Keratinocyte (primary cell): ENCODE measurements at regions not wholly inside any gene's neighbourhood (a gene's known extent, or its start where the extent isn't known, plus 50 kb on each side); places are given as distances from the start of the nearest gene placed in this dataset.

Experiments
- DNase-seq: peaks from one replicate; pipeline ENCODE4 v3.0.0-alpha.2; 2011; ENCODE audit warnings: low read depth, missing footprints, low spot score
- FAIRE-seq: peaks from 2 replicates; lab custom pipeline; 2011; peaks lifted over from hg19 to GRCh38; lab: Jason Lieb, UNC
- H2AFZ ChIP-seq: 2 replicates; pipeline ENCODE4 v1.6.0; 2012; ENCODE audit warnings: low read length, control low read depth, inconsistent platforms; ENCODE audit not compliant: control insufficient read depth
- H3K27ac ChIP-seq: 2 replicates; pipeline ENCODE4 v1.5.1; 2011; ENCODE audit warnings: low read length; ENCODE audit not compliant: control insufficient read depth, insufficient read depth
- H3K27me3 ChIP-seq: 3 replicates; pipeline ENCODE4 v1.6.0; 2011; ENCODE audit warnings: low read length; ENCODE audit not compliant: control insufficient read depth, insufficient read depth; ENCODE audit errors: extremely low read depth
- H3K36me3 ChIP-seq, 2 experiments: 2 replicates in 1 of 2; 3 replicates in 1 of 2; pipeline ENCODE4 v1.5.1; 2011; ENCODE audit warnings: low read length in 2 of 2, mild to moderate bottlenecking in 1 of 2; ENCODE audit not compliant: control insufficient read depth in 2 of 2, insufficient read depth in 2 of 2; ENCODE audit errors: extremely low read depth in 1 of 2
- H3K4me1 ChIP-seq: 3 replicates; pipeline ENCODE4 v1.5.1; 2011; ENCODE audit warnings: low read length; ENCODE audit not compliant: control insufficient read depth, insufficient read depth; ENCODE audit errors: extremely low read depth
- H3K4me2 ChIP-seq: 3 replicates; pipeline ENCODE4 v1.6.0; 2011; ENCODE audit warnings: low read depth, low read length; ENCODE audit not compliant: control insufficient read depth, insufficient read depth; ENCODE audit errors: extremely low read depth
- H3K4me3 ChIP-seq, 3 experiments: fragments of 200-600 bp in 1 of 3; sonication (generic) in 1 of 3; 2 replicates in 2 of 3; 3 replicates in 1 of 3; pipeline ENCODE4 v1.5.1; 2011 to 2016; ENCODE audit warnings: low read length in 3 of 3, mild to moderate bottlenecking in 3 of 3, control low read depth in 2 of 3, inconsistent platforms in 1 of 3, low read depth in 1 of 3, mixed read lengths in 1 of 3, mixed run types in 1 of 3, moderate library complexity in 1 of 3; ENCODE audit not compliant: control insufficient read depth in 2 of 3, insufficient read depth in 2 of 3; ENCODE audit errors: extremely low read depth in 1 of 3
- H3K79me2 ChIP-seq: 2 replicates; pipeline ENCODE4 v1.6.0; 2012; ENCODE audit warnings: low read length; ENCODE audit not compliant: control insufficient read depth, insufficient read depth
- H3K9ac ChIP-seq: 3 replicates; pipeline ENCODE4 v1.6.0; 2011; ENCODE audit warnings: low read length; ENCODE audit not compliant: control insufficient read depth, insufficient read depth; ENCODE audit errors: extremely low read depth
- H3K9me1 ChIP-seq: 3 replicates; pipeline ENCODE4 v1.6.0; 2011; ENCODE audit warnings: low read length; ENCODE audit not compliant: control insufficient read depth, insufficient read depth; ENCODE audit errors: extremely low read depth
- H3K9me3 ChIP-seq: 2 replicates; pipeline ENCODE4 v1.5.1; 2012; ENCODE audit warnings: low read depth, low read length; ENCODE audit not compliant: control insufficient read depth
- H4K20me1 ChIP-seq: 3 replicates; pipeline ENCODE4 v1.6.0; 2011; ENCODE audit warnings: low read length; ENCODE audit not compliant: control insufficient read depth, insufficient read depth; ENCODE audit errors: extremely low read depth
- EZH2 ChIP-seq: IDR thresholded peaks from one replicate; pipeline ENCODE4 v1.6.1; 2012; ENCODE audit warnings: inconsistent platforms, mild to moderate bottlenecking, low read length, moderate library complexity
- dilution Hi-C: fragments of 300-500 bp; cut with MboI; formaldehyde crosslinking; loops from one replicate; pipeline ENCODE4 v1.7.0; 2020; ENCODE audit warnings: low sequenced_read_pairs; ENCODE audit not compliant: extremely low pct_ligation_motif_present
- TF ChIP-seq, protein P1 (sequence below), 3 experiments: IDR thresholded peaks in 1 of 3; conservative IDR thresholded peaks in 1 of 3; optimal IDR thresholded peaks in 1 of 3; 2 replicates in 2 of 3; 3 replicates in 1 of 3; pipeline versions ENCODE3 to v1.5.1; 2011; ENCODE audit warnings: low read length in 3 of 3, mild to moderate bottlenecking in 3 of 3, moderate library complexity in 2 of 3, control low read depth in 1 of 3, inconsistent platforms in 1 of 3; ENCODE audit not compliant: insufficient read depth in 2 of 3; ENCODE audit errors: extremely low read depth in 1 of 3

GRCh38 chr3:115348412-115348811 is 201.3 kb upstream of the ZBTB20 start:
- dilution Hi-C loops, result no loop called here
- Histone ChIP-seq H3K9me3 (no peaks in the 10 kb centered on the region), H3K4me1 (no peaks in the 10 kb centered on the region), H3K27ac (no peak overlapping the region), H2AFZ (no peak overlapping the region), H4K20me1 (no peaks in the 10 kb centered on the region), H3K9ac (no peak overlapping the region), H3K79me2 (no peaks in the 10 kb centered on the region), H3K4me2 (no peak overlapping the region), H3K36me3 (no peaks in the 10 kb centered on the region), H3K9me1 (no peaks in the 10 kb centered on the region), H3K4me3 (no peak overlapping the region), H3K27me3 (no peaks in the 10 kb centered on the region)
- DNase-seq (no peak), FAIRE-seq (no peak)
- TF ChIP-seq, protein P1, sequence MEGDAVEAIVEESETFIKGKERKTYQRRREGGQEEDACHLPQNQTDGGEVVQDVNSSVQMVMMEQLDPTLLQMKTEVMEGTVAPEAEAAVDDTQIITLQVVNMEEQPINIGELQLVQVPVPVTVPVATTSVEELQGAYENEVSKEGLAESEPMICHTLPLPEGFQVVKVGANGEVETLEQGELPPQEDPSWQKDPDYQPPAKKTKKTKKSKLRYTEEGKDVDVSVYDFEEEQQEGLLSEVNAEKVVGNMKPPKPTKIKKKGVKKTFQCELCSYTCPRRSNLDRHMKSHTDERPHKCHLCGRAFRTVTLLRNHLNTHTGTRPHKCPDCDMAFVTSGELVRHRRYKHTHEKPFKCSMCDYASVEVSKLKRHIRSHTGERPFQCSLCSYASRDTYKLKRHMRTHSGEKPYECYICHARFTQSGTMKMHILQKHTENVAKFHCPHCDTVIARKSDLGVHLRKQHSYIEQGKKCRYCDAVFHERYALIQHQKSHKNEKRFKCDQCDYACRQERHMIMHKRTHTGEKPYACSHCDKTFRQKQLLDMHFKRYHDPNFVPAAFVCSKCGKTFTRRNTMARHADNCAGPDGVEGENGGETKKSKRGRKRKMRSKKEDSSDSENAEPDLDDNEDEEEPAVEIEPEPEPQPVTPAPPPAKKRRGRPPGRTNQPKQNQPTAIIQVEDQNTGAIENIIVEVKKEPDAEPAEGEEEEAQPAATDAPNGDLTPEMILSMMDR (optimal IDR thresholded peaks at IDR 0.05 in 1 of 3, IDR thresholded peaks at IDR 0.05 in 1 of 3, conservative IDR thresholded peaks at IDR 0.05 in 1 of 3; ENCODE audit: extremely low read depth in 1 of 3, insufficient read depth in 2 of 3, low read length in 3 of 3), result no peak
- no peak for TF ChIP-seq EZH2

GRCh38 chr3:115348951-115349745 is 202.1 kb upstream of the ZBTB20 start:
- Histone ChIP-seq H3K4me2 (no peak overlapping the region), H3K79me2 (no peaks in the 10 kb centered on the region), H3K9ac (no peak overlapping the region), H3K27ac (no peak overlapping the region), H3K9me3 (no peaks in the 10 kb centered on the region), H3K4me3 (no peak overlapping the region), H3K9me1 (no peaks in the 10 kb centered on the region), H4K20me1 (no peaks in the 10 kb centered on the region), H2AFZ (no peak overlapping the region), H3K27me3 (no peaks in the 10 kb centered on the region), H3K36me3 (no peaks in the 10 kb centered on the region), H3K4me1 (no peaks in the 10 kb centered on the region)
- dilution Hi-C loops, result no loop called here
- FAIRE-seq (no peak), DNase-seq (no peak)
- TF ChIP-seq EZH2, result no peak
- TF ChIP-seq, protein P1 (optimal IDR thresholded peaks at IDR 0.05 in 1 of 3, IDR thresholded peaks at IDR 0.05 in 1 of 3, conservative IDR thresholded peaks at IDR 0.05 in 1 of 3; ENCODE audit: extremely low read depth in 1 of 3, insufficient read depth in 2 of 3, low read length in 3 of 3), result no peak
